ENCODE measurements at regions not wholly inside any gene's neighbourhood (a gene's known extent, or its start where the extent isn't known, plus 50 kb on each side); places are given as distances from the start of the nearest gene placed in this dataset.

DNA sequence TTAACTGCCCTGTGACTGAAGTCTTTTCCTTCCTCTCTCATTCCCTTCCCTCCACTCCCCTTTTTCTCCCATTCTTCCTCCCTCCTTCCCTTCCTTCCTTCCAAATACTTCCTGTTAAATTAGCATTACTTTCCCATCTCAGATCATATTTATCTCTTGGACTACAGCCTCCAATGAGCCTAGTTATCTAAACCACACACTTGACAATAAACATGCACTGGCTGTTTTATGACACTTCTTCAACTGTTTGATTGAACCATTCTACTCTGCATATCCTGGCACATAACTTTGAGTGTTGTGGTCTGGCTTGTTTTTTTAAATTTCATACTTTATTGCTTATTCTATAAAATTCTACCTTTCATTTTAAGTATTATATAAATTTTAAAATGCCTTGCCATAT is 1860.8 kb upstream of the LRRTM1 start:
- TF ChIP-seq EZH2phosphoT487 (IDR thresholded peaks at IDR 0.05; ENCODE audit: insufficient read depth, low read depth) (no peak), EZH2 (IDR thresholded peaks at IDR 0.05; ENCODE audit: insufficient read depth, poor library complexity, severe bottlenecking) (no peak)

Measured in GM23248 (cell line).